ENCODE measurements at regions not wholly inside any gene's neighbourhood (a gene's known extent, or its start where the extent isn't known, plus 50 kb on each side); places are given as distances from the start of the nearest gene placed in this dataset.
"Not testable (repeated sequence)": the region's sequence is repeated elsewhere in the genome, so short reads cannot be mapped to it uniquely, and the experiment has no call there.

- no peaks in the 10 kb centered on the region for H3K36me3 Mint-ChIP-seq (ENCODE audit: low read depth)
- peaks cover 16% of the 10 kb centered on the region for H3K4me1 Mint-ChIP-seq (ENCODE audit: low read depth)
- intact Hi-C loops (cut with micrococcal nuclease), result no loop called here
- H3K27me3 Mint-ChIP-seq, result no peaks in the 10 kb centered on the region
- no peak overlapping the region for H3K27ac Mint-ChIP-seq
- peaks cover 19% of the 10 kb centered on the region for H3K9me3 Mint-ChIP-seq
- H3K4me3 Mint-ChIP-seq, result no peak overlapping the region
These were observed 119.2 kb downstream of the MYCN start for GRCh38 chr2:16059393-16060016.

GRCh38 chr2:16058747-16059358 is 118.5 kb downstream of the MYCN start:
- H3K27me3 Mint-ChIP-seq, result no peaks in the 10 kb centered on the region
- intact Hi-C loops (cut with micrococcal nuclease), result no loop called here
- no peak overlapping the region for H3K4me3 Mint-ChIP-seq
- H3K9me3 Mint-ChIP-seq, result peaks cover 13% of the 10 kb centered on the region
- H3K4me1 Mint-ChIP-seq (ENCODE audit: low read depth), result peaks cover 16% of the 10 kb centered on the region
- H3K36me3 Mint-ChIP-seq (ENCODE audit: low read depth), result no peaks in the 10 kb centered on the region
- no peak overlapping the region for H3K27ac Mint-ChIP-seq

- H3K27ac Mint-ChIP-seq, result no peak overlapping the region
- H3K4me3 Mint-ChIP-seq, result no peak overlapping the region
- H3K4me1 Mint-ChIP-seq (ENCODE audit: low read depth), result peaks cover 16% of the 10 kb centered on the region
- H3K36me3 Mint-ChIP-seq (ENCODE audit: low read depth), result no peaks in the 10 kb centered on the region
- intact Hi-C loops (cut with micrococcal nuclease), result no loop called here
- peaks cover 7% of the 10 kb centered on the region for H3K9me3 Mint-ChIP-seq
- H3K27me3 Mint-ChIP-seq, result no peaks in the 10 kb centered on the region
These were observed 117.9 kb downstream of the MYCN start for GRCh38 chr2:16058256-16058655.

- peaks cover 16% of the 10 kb centered on the region for H3K4me1 Mint-ChIP-seq (ENCODE audit: low read depth)
- no peaks in the 10 kb centered on the region for H3K36me3 Mint-ChIP-seq (ENCODE audit: low read depth)
- peaks cover under 1% of the 10 kb centered on the region for H3K9me3 Mint-ChIP-seq
- H3K27ac Mint-ChIP-seq, result no peak overlapping the region
- intact Hi-C loops (cut with micrococcal nuclease), result no loop called here
- no peaks in the 10 kb centered on the region for H3K27me3 Mint-ChIP-seq
- no peak overlapping the region for H3K4me3 Mint-ChIP-seq
These were observed 117.3 kb downstream of the MYCN start for GRCh38 chr2:16057661-16058060.

DNA sequence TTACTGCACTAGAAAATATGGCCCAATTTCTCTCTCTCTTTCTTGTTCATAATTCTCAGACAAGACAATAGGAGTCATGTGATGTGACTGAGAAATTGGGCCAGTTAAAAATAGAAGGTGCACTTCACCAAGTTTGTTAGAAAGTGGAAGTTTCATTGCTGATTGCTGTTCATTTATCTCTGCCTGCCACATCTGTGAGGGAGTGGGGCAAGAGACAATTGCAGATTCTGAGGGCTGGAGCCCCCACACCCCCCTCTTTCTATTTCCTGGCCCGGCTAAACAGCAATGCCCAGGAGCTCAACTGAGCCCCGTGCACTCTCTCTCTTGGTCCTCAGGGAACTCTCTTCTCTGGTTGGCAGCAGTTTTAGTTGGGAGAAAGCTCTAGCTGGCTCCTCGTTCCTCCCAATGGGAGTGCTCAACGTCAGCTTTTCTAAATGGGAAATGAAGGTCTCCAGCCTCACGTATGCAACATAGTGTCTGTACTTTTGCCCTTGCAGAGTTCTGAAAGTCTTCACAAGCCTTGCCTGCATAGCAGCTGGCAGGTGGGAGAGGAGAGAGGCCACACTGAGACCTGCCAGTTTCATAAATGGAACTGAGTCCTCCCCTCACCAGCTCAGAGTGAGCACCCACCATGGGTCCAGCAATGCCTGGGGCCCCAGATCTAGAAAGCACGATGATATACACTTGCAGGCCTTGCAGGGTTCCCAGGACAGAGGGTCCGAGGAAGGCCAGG is 115.7 kb downstream of the MYCN start:
- peaks cover 16% of the 10 kb centered on the region for H3K4me1 Mint-ChIP-seq (ENCODE audit: low read depth)
- H3K36me3 Mint-ChIP-seq (ENCODE audit: low read depth), result no peaks in the 10 kb centered on the region
- no peaks in the 10 kb centered on the region for H3K27me3 Mint-ChIP-seq
- no peak overlapping the region for H3K27ac Mint-ChIP-seq
- H3K9me3 Mint-ChIP-seq, result no peaks in the 10 kb centered on the region
- intact Hi-C loops (cut with micrococcal nuclease), result no loop called here
- H3K4me3 Mint-ChIP-seq, result no peak overlapping the region

DNA sequence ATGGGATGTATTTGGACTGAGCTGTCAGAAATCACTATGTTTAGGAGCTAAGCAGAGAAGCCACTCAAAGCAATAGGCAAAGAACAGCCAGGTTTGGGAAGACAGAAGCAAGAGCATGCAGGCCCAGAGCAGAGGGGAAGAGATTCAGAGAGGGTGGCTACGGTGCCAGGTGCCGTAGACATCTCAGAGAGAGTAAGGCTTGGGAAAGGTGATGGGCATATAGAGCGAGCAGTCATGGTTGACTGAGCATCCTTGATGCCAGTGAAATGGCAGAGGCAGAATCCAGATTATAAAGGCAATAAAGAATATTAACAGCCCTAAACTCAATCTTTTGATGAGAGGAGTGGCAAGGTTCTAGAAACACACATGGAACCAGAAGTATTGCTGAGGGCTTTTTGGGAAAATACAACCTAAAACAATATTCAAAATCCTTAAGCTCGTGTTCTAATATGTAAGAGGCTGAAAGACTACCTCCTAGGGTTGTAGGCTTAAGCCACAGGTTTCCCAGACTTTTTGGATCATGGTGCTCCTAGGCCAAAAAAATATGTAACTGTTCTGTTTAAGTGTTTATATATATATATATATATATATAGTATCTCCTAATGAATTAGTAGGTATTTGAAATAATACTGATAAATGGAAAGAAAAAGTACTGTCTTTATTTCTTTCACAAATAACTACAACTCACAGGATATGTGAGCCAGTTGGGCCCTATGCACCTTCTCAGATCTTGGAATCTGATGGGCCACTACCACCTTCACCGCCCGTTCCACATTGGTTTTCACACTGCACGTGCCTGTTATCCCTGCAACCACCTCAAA is 113.3 kb downstream of the MYCN start:
- intact Hi-C loops (cut with micrococcal nuclease), result no loop called here
- H3K27me3 Mint-ChIP-seq, result no peaks in the 10 kb centered on the region
- no peak overlapping the region for H3K27ac Mint-ChIP-seq
- no peaks in the 10 kb centered on the region for H3K9me3 Mint-ChIP-seq
- H3K4me3 Mint-ChIP-seq, result no peak overlapping the region
- H3K4me1 Mint-ChIP-seq (ENCODE audit: low read depth), result peaks cover 16% of the 10 kb centered on the region
- no peaks in the 10 kb centered on the region for H3K36me3 Mint-ChIP-seq (ENCODE audit: low read depth)

GRCh38 chr2:16052571-16053052 is 112.3 kb downstream of the MYCN start:
- H3K27me3 Mint-ChIP-seq; H3K4me3 Mint-ChIP-seq; intact Hi-C loops (cut with micrococcal nuclease); H3K9me3 Mint-ChIP-seq; H3K36me3 Mint-ChIP-seq (ENCODE audit: low read depth); H3K27ac Mint-ChIP-seq: not testable (repeated sequence)
- H3K4me1 Mint-ChIP-seq (ENCODE audit: low read depth), result peaks cover 16% of the 10 kb centered on the region

DNA sequence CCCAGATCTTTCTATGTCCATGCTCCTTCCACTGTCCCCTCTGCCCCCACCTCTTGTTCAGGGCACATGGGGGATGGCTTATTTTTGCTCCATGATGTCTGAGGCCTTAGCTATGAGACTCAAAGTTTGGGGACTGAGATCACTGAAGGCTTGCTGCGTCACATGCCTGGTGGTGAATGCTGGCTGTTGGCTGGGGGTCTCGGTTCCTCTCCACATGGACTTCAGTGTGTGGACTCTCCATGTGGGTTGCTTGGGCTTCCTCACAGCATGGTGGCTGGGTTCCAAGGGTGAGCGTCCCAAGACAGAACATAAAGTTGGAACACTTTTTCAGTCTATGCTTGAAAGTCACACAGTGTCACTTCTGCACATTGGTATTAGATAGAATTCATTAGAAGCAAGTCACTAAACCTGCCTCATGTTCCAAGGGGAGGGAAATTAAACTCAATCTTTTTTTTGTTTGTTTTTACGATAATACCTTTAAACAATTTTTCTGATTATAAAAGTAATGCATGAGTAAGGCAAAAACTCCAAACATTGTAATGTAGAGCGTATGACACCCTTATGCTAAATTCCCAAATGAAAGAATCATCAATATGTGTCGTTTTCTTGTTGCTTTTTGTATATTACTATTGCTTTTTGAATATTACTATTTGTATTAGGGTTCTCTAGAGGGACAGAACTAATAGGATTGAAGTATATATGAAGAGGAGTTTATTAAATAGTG is 111.7 kb downstream of the MYCN start:
- no peak overlapping the region for H3K27ac Mint-ChIP-seq
- no peaks in the 10 kb centered on the region for H3K36me3 Mint-ChIP-seq (ENCODE audit: low read depth)
- no peaks in the 10 kb centered on the region for H3K9me3 Mint-ChIP-seq
- H3K4me3 Mint-ChIP-seq, result no peak overlapping the region
- H3K4me1 Mint-ChIP-seq (ENCODE audit: low read depth), result peaks cover 13% of the 10 kb centered on the region
- intact Hi-C loops (cut with micrococcal nuclease), result no loop called here
- no peaks in the 10 kb centered on the region for H3K27me3 Mint-ChIP-seq

- Mint-ChIP-seq H3K9me3 (no peaks in the 10 kb centered on the region), H3K4me3 (no peak overlapping the region), H3K27me3 (no peaks in the 10 kb centered on the region), H3K4me1 (ENCODE audit: low read depth) (peaks cover 3% of the 10 kb centered on the region), H3K27ac (no peak overlapping the region), H3K36me3 (ENCODE audit: low read depth) (no peaks in the 10 kb centered on the region)
- intact Hi-C loops (cut with micrococcal nuclease), result no loop called here
These were observed 110.6 kb downstream of the MYCN start for GRCh38 chr2:16050908-16051489.

- Mint-ChIP-seq H3K4me3 (no peak overlapping the region), H3K9me3 (no peaks in the 10 kb centered on the region), H3K27me3 (no peaks in the 10 kb centered on the region), H3K36me3 (ENCODE audit: low read depth) (no peaks in the 10 kb centered on the region), H3K4me1 (ENCODE audit: low read depth) (no peaks in the 10 kb centered on the region), H3K27ac (no peak overlapping the region)
- intact Hi-C loops (cut with micrococcal nuclease), result no loop called here
These were observed 110.0 kb downstream of the MYCN start for GRCh38 chr2:16050261-16050907.

- H3K27me3 Mint-ChIP-seq, result no peaks in the 10 kb centered on the region
- no peak overlapping the region for H3K4me3 Mint-ChIP-seq
- no peak overlapping the region for H3K27ac Mint-ChIP-seq
- no peaks in the 10 kb centered on the region for H3K36me3 Mint-ChIP-seq (ENCODE audit: low read depth)
- no peaks in the 10 kb centered on the region for H3K9me3 Mint-ChIP-seq
- intact Hi-C loops (cut with micrococcal nuclease), result no loop called here
- H3K4me1 Mint-ChIP-seq (ENCODE audit: low read depth), result no peaks in the 10 kb centered on the region
These were observed 109.1 kb downstream of the MYCN start for GRCh38 chr2:16049406-16049805.

GRCh38 chr2:16048466-16048865 is 108.1 kb downstream of the MYCN start:
- Mint-ChIP-seq H3K9me3 (no peaks in the 10 kb centered on the region), H3K4me3 (no peak overlapping the region), H3K27me3 (no peaks in the 10 kb centered on the region), H3K27ac (no peak overlapping the region), H3K36me3 (ENCODE audit: low read depth) (no peaks in the 10 kb centered on the region), H3K4me1 (ENCODE audit: low read depth) (no peaks in the 10 kb centered on the region)
- intact Hi-C loops (cut with micrococcal nuclease), result no loop called here

- Mint-ChIP-seq H3K4me3 (no peak overlapping the region), H3K4me1 (ENCODE audit: low read depth) (no peaks in the 10 kb centered on the region), H3K9me3 (no peaks in the 10 kb centered on the region), H3K27ac (no peak overlapping the region), H3K27me3 (no peaks in the 10 kb centered on the region), H3K36me3 (ENCODE audit: low read depth) (no peaks in the 10 kb centered on the region)
- intact Hi-C loops (cut with micrococcal nuclease), result no loop called here
These were observed 107.4 kb downstream of the MYCN start for GRCh38 chr2:16047701-16048100.
